ENCODE measurements at regions not wholly inside any gene's neighbourhood (a gene's known extent, or its start where the extent isn't known, plus 50 kb on each side); places are given as distances from the start of the nearest gene placed in this dataset.

DNA sequence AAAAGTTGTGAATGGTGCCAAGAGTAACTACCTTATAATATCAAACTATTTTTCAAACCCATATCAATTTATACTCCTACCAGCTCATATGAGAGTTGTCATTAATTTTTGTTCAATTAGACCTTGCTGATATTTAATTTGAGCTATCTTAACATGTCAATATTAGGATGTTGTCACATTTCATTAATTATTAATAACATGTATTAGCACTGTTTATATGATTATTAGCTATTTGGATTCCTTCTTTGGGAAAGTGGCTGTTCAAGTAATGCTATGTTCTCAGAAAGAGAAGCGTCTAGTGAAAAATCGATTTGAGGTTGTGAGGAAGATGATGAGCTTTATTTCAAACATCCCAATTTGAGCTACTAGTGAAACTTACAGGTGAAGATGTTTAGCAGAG, 620.2 kb downstream of the KCNJ3 start:
- DNase-seq (ENCODE audit: low spot score, unreplicated experiment), result no peak
- H3K27ac Mint-ChIP-seq, result no peak overlapping the region

DNA sequence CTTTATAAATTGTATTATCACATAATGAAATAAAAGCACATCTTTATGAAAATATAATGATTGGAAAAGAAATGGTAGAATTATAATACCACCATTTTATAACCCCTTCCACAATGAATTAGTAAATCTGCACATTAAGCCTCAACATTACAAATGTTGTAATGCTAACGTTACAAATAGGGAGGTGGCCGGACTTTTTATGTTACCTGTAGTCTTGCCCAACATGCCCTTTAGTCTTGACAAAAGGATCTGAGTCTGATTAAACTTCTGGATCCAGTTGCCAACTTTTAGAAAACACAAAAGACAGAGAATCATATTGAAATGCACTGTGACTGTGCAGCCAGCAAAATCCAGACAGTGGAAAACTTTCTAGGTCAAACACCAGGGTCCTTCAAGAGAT, 617.3 kb downstream of the KCNJ3 start:
- H3K27ac Mint-ChIP-seq, result no peak overlapping the region
- H3K27me3 Mint-ChIP-seq, result peaks cover 3% of the 10 kb centered on the region
- TF ChIP-seq, protein P1, sequence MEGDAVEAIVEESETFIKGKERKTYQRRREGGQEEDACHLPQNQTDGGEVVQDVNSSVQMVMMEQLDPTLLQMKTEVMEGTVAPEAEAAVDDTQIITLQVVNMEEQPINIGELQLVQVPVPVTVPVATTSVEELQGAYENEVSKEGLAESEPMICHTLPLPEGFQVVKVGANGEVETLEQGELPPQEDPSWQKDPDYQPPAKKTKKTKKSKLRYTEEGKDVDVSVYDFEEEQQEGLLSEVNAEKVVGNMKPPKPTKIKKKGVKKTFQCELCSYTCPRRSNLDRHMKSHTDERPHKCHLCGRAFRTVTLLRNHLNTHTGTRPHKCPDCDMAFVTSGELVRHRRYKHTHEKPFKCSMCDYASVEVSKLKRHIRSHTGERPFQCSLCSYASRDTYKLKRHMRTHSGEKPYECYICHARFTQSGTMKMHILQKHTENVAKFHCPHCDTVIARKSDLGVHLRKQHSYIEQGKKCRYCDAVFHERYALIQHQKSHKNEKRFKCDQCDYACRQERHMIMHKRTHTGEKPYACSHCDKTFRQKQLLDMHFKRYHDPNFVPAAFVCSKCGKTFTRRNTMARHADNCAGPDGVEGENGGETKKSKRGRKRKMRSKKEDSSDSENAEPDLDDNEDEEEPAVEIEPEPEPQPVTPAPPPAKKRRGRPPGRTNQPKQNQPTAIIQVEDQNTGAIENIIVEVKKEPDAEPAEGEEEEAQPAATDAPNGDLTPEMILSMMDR (IDR thresholded peaks at IDR 0.05; ENCODE audit: unreplicated experiment), result no peak
- no peak for DNase-seq (ENCODE audit: low spot score, unreplicated experiment)
- no peak overlapping the region for H3K4me3 Mint-ChIP-seq (ENCODE audit: low read depth)
- H3K9me3 Mint-ChIP-seq (ENCODE audit: low read depth), result no peaks in the 10 kb centered on the region
- H3K36me3 Mint-ChIP-seq (ENCODE audit: insufficient read depth), result no peaks in the 10 kb centered on the region
- no peaks in the 10 kb centered on the region for H3K4me1 Mint-ChIP-seq (ENCODE audit: low read depth)

More for the DNA sequence above, 620.2 kb downstream of the KCNJ3 start:
- H3K4me3 Mint-ChIP-seq (ENCODE audit: low read depth), result no peak overlapping the region
- no peaks in the 10 kb centered on the region for H3K36me3 Mint-ChIP-seq (ENCODE audit: insufficient read depth)
- H3K27me3 Mint-ChIP-seq, result peaks cover 3% of the 10 kb centered on the region
- no peaks in the 10 kb centered on the region for H3K4me1 Mint-ChIP-seq (ENCODE audit: low read depth)
- TF ChIP-seq, protein P1 (IDR thresholded peaks at IDR 0.05; ENCODE audit: unreplicated experiment), result no peak
- no peaks in the 10 kb centered on the region for H3K9me3 Mint-ChIP-seq (ENCODE audit: low read depth)

DNA sequence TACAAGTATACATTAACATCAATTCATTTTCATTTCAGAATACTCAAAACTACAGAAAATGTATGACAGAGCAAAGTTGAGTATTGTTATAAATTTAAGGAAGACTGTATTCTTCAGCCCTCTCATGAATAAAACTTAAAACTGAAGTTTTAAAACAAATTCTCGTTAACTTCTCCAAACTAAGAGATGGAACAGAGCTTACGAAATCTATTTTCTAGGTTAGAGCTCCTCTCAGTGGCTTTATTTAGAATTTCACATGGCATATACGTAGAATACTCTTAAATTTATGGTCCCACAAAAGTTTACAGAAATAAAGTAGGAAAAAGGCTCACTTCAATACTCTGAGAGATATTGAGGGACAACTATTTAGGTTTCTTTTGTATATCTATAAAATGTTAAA, 612.1 kb downstream of the KCNJ3 start:
- Mint-ChIP-seq H3K9me3 (ENCODE audit: low read depth) (no peaks in the 10 kb centered on the region), H3K36me3 (ENCODE audit: insufficient read depth) (no peaks in the 10 kb centered on the region), H3K4me1 (ENCODE audit: low read depth) (peaks cover 5% of the 10 kb centered on the region), H3K4me3 (ENCODE audit: low read depth) (no peak overlapping the region), H3K27me3 (no peaks in the 10 kb centered on the region), H3K27ac (no peak overlapping the region)
- TF ChIP-seq, protein P1 (IDR thresholded peaks at IDR 0.05; ENCODE audit: unreplicated experiment), result peak; percentile 83
- no peak for DNase-seq (ENCODE audit: low spot score, unreplicated experiment)

DNA sequence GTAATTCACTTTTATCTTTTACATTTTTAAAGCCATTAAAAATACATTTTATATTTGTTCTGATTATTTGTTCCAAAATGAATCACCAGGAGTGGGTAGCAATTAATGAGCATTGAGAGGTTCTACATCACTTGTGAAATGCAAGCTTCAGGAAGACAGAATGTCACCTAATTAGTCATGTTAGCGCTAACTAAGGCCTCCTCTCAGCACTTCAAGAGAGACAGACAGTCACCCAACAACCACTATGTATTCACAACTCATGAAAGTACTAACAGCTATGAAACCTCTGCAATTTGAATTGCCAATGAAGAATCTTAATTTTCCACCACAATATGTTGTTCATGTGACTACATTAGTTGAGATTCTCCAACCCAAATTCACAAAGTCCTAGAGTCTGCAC, 611.0 kb downstream of the KCNJ3 start:
- Mint-ChIP-seq H3K4me1 (ENCODE audit: low read depth) (peaks cover 5% of the 10 kb centered on the region), H3K27ac (no peak overlapping the region)

DNA sequence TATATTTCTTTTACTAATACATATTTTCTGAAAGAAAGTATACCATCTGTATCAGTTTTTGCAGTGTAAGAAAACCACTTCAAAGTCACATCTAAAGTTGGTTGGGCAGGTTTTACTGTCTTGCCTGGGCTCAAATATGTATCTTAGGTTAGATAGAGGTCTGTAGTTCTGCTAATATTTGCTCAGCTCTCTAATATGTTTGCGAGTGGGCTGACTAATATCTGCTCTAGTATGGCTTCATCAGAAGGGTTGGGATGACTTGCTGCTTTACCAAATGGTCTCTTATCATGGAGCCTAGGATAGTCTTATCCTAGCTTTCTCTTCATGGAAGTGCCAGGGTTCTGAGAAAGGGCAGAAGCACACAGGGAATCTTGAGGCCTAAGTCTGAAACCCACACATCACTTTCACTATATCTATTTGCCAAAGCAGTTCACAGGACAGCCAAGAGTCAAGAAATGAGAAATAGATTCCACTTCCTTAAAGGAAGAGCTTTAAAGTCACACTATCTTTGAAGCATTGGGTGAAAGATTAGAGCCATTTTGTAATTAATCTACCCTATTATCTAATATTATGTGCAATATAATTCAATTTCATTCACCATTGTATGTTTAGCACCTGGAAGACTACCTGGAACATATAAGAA, 610.0 kb downstream of the KCNJ3 start:
- peaks cover 3% of the 10 kb centered on the region for H3K9me3 Mint-ChIP-seq (ENCODE audit: low read depth)
- TF ChIP-seq, protein P1 (IDR thresholded peaks at IDR 0.05; ENCODE audit: unreplicated experiment), result no peak
- peaks cover 1% of the 10 kb centered on the region for H3K36me3 Mint-ChIP-seq (ENCODE audit: insufficient read depth)
- DNase-seq (ENCODE audit: low spot score, unreplicated experiment), result no peak
- H3K4me1 Mint-ChIP-seq (ENCODE audit: low read depth), result peaks cover 6% of the 10 kb centered on the region
- H3K27ac Mint-ChIP-seq, result no peak overlapping the region
- H3K4me3 Mint-ChIP-seq (ENCODE audit: low read depth), result no peak overlapping the region
- no peaks in the 10 kb centered on the region for H3K27me3 Mint-ChIP-seq

More for the DNA sequence above, 611.0 kb downstream of the KCNJ3 start:
- peaks cover under 1% of the 10 kb centered on the region for H3K36me3 Mint-ChIP-seq (ENCODE audit: insufficient read depth)
- no peaks in the 10 kb centered on the region for H3K27me3 Mint-ChIP-seq
- TF ChIP-seq, protein P1 (IDR thresholded peaks at IDR 0.05; ENCODE audit: unreplicated experiment), result no peak
- no peak overlapping the region for H3K4me3 Mint-ChIP-seq (ENCODE audit: low read depth)
- peaks cover under 1% of the 10 kb centered on the region for H3K9me3 Mint-ChIP-seq (ENCODE audit: low read depth)
- no peak for DNase-seq (ENCODE audit: low spot score, unreplicated experiment)

Measured in progenitor cell of endocrine pancreas (in vitro differentiated cells).